ENCODE measurements at regions not wholly inside any gene's neighbourhood (a gene's known extent, or its start where the extent isn't known, plus 50 kb on each side); places are given as distances from the start of the nearest gene placed in this dataset.

- no peak for TF ChIP-seq CTCF (IDR thresholded peaks at IDR 0.05)
- TF ChIP-seq POLR2AphosphoS5 (IDR thresholded peaks at IDR 0.05; ENCODE audit: insufficient read depth in 1 of 2, low read depth in 1 of 2), result no peak
These were observed 509.8 kb upstream of the MGMT start for GRCh38 chr10:128957221-128957620.
